ENCODE measurements at regions not wholly inside any gene's neighbourhood (a gene's known extent, or its start where the extent isn't known, plus 50 kb on each side); places are given as distances from the start of the nearest gene placed in this dataset.
A peak's percentile ranks its signal among the peaks of the same experiment; 100 is the strongest.

- H3K9me3 Mint-ChIP-seq: no peaks in the 10 kb centered on the region
- H3K9ac ChIP-seq: no peak overlapping the region
- H3K79me2 ChIP-seq (ENCODE audit: low read depth): no peaks in the 10 kb centered on the region
- no peaks in the 10 kb centered on the region for H3K27me3 Mint-ChIP-seq (ENCODE audit: insufficient read depth, low read depth)
- no peak overlapping the region for H3K4me3 Mint-ChIP-seq
- H3K4me1 ChIP-seq: peaks cover 13% of the 10 kb centered on the region
- DNase-seq (ENCODE audit: low spot score): no peak
- H3K9me3 ChIP-seq (ENCODE audit: low read depth): no peaks in the 10 kb centered on the region
- no peak overlapping the region for H2AFZ ChIP-seq (replicated peaks)
- H3K4me2 ChIP-seq: no peak overlapping the region
- H4K20me1 ChIP-seq (ENCODE audit: low read depth): no peaks in the 10 kb centered on the region
- H3K4me1 Mint-ChIP-seq: peaks cover 5% of the 10 kb centered on the region
- H3K27ac ChIP-seq: no peak overlapping the region
- H3K4me3 ChIP-seq: no peak overlapping the region
- H3F3A ChIP-seq (ENCODE audit: low read depth): no peaks in the 10 kb centered on the region
- no peaks in the 10 kb centered on the region for H3K36me3 ChIP-seq
- no peaks in the 10 kb centered on the region for H3K36me3 Mint-ChIP-seq
- H3K27ac Mint-ChIP-seq: no peak overlapping the region
- no peaks in the 10 kb centered on the region for H3K27me3 ChIP-seq
- TF ChIP-seq EZH2phosphoT487 (IDR thresholded peaks at IDR 0.05): no peak
- no peak for TF ChIP-seq EZH2 (IDR thresholded peaks at IDR 0.05)
- no peak for TF ChIP-seq CTCF (IDR thresholded peaks at IDR 0.05)
Measured at GRCh38 chr4:174111422-174111821, 172.0 kb downstream of the FBXO8 start.

- Mint-ChIP-seq H3K36me3 (no peaks in the 10 kb centered on the region), H3K27ac (no peak overlapping the region), H3K4me3 (no peak overlapping the region), H3K4me1 (peaks cover 5% of the 10 kb centered on the region), H3K27me3 (ENCODE audit: insufficient read depth, low read depth) (no peaks in the 10 kb centered on the region), H3K9me3 (no peaks in the 10 kb centered on the region)
- DNase-seq (ENCODE audit: low spot score): no peak
- Histone ChIP-seq H3K79me2 (ENCODE audit: low read depth) (no peaks in the 10 kb centered on the region), H2AFZ (replicated peaks) (peak overlapping the region; percentile 32), H3K36me3 (no peaks in the 10 kb centered on the region), H3K27me3 (no peaks in the 10 kb centered on the region), H4K20me1 (ENCODE audit: low read depth) (no peaks in the 10 kb centered on the region), H3K9me3 (ENCODE audit: low read depth) (no peaks in the 10 kb centered on the region), H3K27ac (no peak overlapping the region), H3K4me2 (no peak overlapping the region), H3K9ac (no peak overlapping the region), H3F3A (ENCODE audit: low read depth) (no peaks in the 10 kb centered on the region), H3K4me3 (no peak overlapping the region), H3K4me1 (peaks cover 13% of the 10 kb centered on the region)
- no peak for TF ChIP-seq CTCF (IDR thresholded peaks at IDR 0.05)
Measured at GRCh38 chr4:174110180-174110579, 173.3 kb downstream of the FBXO8 start.

- H3K27me3 Mint-ChIP-seq (ENCODE audit: insufficient read depth, low read depth): no peaks in the 10 kb centered on the region
- peaks cover 13% of the 10 kb centered on the region for H3K4me1 ChIP-seq
- H3F3A ChIP-seq (ENCODE audit: low read depth): no peaks in the 10 kb centered on the region
- H3K27ac ChIP-seq: no peak overlapping the region
- no peaks in the 10 kb centered on the region for H3K79me2 ChIP-seq (ENCODE audit: low read depth)
- no peak overlapping the region for H3K9ac ChIP-seq
- TF ChIP-seq CTCF (IDR thresholded peaks at IDR 0.05): no peak
- no peak for TF ChIP-seq EZH2 (IDR thresholded peaks at IDR 0.05)
- TF ChIP-seq EZH2phosphoT487 (IDR thresholded peaks at IDR 0.05): no peak
- H3K9me3 Mint-ChIP-seq: no peaks in the 10 kb centered on the region
- H3K36me3 ChIP-seq: no peaks in the 10 kb centered on the region
- no peak for DNase-seq (ENCODE audit: low spot score)
- H2AFZ ChIP-seq (replicated peaks): no peak overlapping the region
- no peaks in the 10 kb centered on the region for H3K9me3 ChIP-seq (ENCODE audit: low read depth)
- H4K20me1 ChIP-seq (ENCODE audit: low read depth): no peaks in the 10 kb centered on the region
- H3K4me3 ChIP-seq: no peak overlapping the region
- H3K36me3 Mint-ChIP-seq: no peaks in the 10 kb centered on the region
- H3K4me1 Mint-ChIP-seq: peaks cover 5% of the 10 kb centered on the region
- H3K27me3 ChIP-seq: no peaks in the 10 kb centered on the region
- no peak overlapping the region for H3K27ac Mint-ChIP-seq
- no peak overlapping the region for H3K4me3 Mint-ChIP-seq
- no peak overlapping the region for H3K4me2 ChIP-seq
Measured at GRCh38 chr4:174107746-174108354, 175.6 kb downstream of the FBXO8 start.
